Ishikawa (cell line): ENCODE measurements at regions not wholly inside any gene's neighbourhood (a gene's known extent, or its start where the extent isn't known, plus 50 kb on each side); places are given as distances from the start of the nearest gene placed in this dataset.

Experiments
- CEBPB ChIP-seq: IDR thresholded peaks from 2 replicates; pipeline ENCODE4 v1.6.1; 2012
- EGR1 ChIP-seq: IDR thresholded peaks from 2 replicates; pipeline ENCODE4 v1.6.1; 2012
- EP300 ChIP-seq: IDR thresholded peaks from 2 replicates; pipeline ENCODE4 v1.6.1; 2012; ENCODE audit warnings: borderline replicate concordance
- FOXM1 ChIP-seq: IDR thresholded peaks from 2 replicates; pipeline ENCODE4 v1.6.1; 2012; ENCODE audit warnings: low read depth, borderline replicate concordance
- MAX ChIP-seq: IDR thresholded peaks from 2 replicates; pipeline ENCODE4 v1.6.1; 2012
- RAD21 ChIP-seq: IDR thresholded peaks from 2 replicates; pipeline ENCODE4 v1.6.1; 2012; ENCODE audit warnings: low read depth
- TAF1 ChIP-seq: IDR thresholded peaks from 2 replicates; pipeline ENCODE4 v1.6.1; 2012; ENCODE audit warnings: low read depth, mild to moderate bottlenecking
- TCF12 ChIP-seq: IDR thresholded peaks from 2 replicates; pipeline ENCODE4 v1.6.1; 2012; ENCODE audit warnings: low read depth
- TEAD4 ChIP-seq: IDR thresholded peaks from 2 replicates; pipeline ENCODE4 v1.6.1; 2012

DNA sequence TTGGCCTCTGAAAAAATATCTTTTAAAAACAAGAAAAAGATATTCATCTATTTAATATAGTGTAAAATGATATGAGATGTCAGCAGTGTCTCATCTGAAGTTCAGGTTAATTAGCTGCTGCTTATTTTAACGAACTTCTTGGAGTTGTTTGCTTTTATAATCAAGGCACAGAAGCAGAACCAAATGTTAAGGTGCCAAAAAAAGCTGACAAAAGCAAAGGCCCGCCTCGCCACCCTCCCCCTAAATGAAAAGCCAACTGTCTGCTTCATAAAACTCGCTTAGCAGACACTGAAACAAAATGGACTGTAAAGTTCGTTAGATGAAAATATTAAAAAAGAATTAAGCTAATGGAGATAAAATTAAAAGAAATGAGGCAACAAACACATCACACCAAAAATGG is 562.6 kb downstream of the ZEB2 start:
- TF ChIP-seq EGR1 = no peak
- TF ChIP-seq TAF1 = no peak
- TF ChIP-seq MAX = no peak
- no peak for TF ChIP-seq TCF12
- TF ChIP-seq RAD21 = no peak
- no peak for TF ChIP-seq TEAD4
- no peak for TF ChIP-seq FOXM1
- TF ChIP-seq CEBPB = no peak
- no peak for TF ChIP-seq EP300
